ENCODE measurements at regions not wholly inside any gene's neighbourhood (a gene's known extent, or its start where the extent isn't known, plus 50 kb on each side); places are given as distances from the start of the nearest gene placed in this dataset.

DNA sequence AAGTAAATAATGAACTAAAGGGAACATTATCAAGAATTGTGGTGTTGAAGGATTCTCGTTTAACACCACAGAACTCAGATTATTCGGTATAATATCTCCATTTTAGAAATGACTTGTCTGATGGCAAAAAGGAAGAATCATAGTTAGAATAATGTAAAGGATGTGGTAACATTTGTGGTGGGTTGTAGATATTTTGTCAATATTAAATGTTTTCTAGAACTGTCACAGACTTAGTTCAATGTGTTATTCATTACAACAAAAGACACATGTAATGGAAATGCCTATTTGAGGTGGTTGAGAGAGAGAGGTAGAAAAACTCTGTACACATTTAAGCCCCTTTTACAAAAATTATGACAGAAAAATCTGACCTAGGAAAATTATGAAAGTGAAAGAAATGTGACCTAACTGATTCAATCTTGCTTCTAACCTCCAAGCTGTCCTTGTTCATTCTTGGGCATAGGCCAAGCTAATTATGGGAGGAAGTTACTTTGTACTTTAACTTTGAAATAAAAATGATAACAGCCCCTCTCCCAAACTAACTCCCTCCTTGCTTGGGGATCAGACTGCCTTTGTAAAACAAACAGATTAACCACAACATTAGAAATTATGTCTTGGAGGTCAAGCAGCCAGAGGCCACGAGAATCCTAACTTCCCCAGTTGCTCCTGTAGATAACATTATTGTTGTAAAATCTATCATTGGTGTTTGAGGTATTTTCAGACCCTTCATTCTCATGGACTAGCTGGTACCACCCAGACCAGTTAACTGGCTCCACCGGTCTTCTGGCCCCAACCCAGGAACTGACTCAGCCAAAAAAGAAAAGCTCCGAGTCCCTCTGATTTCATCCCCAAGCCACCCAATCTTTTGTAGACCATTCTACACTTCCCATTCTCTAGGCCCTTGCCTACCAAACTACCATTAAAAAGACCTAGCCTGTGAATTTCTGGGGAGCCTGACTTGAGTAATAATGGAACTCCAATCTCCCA is 1287.8 kb upstream of the CDH8 start:
- Histone ChIP-seq H3K27ac (ENCODE audit: low read length) (no peak overlapping the region), H3K4me1 (ENCODE audit: control insufficient read depth, insufficient read depth, low read length) (no peaks in the 10 kb centered on the region), H3K4me3 (ENCODE audit: low read depth in 2 of 2, low read length in 2 of 2) (no peak overlapping the region), H3K27me3 (ENCODE audit: control insufficient read depth, insufficient read depth, low read length) (no peaks in the 10 kb centered on the region), H3K36me3 (ENCODE audit: control insufficient read depth, insufficient read depth, low read length) (no peaks in the 10 kb centered on the region), H3K9me3 (ENCODE audit: control insufficient read depth, insufficient read depth, low read depth, low read length) (no peaks in the 10 kb centered on the region)
- CTCF ChIA-PET = no interaction called here
- in situ Hi-C loops (cut with HindIII; ENCODE audit: low pct_unique_long_range_greater_than_20kb, low sequenced_read_pairs) = no loop called here
- ATAC-seq (no peak), DNase-seq (ENCODE audit: low read depth, low spot score) (no peak)
- intact Hi-C loops (cut with micrococcal nuclease; ENCODE audit: unreplicated experiment) = no loop called here
- BruUV-seq (replicated peaks) = no TSS peak
- TF ChIP-seq REST (IDR thresholded peaks at IDR 0.05; ENCODE audit: insufficient read depth in 1 of 2, low read depth in 2 of 2, low read length in 1 of 2) = no peak
- no peak for TF ChIP-seq SIN3A (IDR thresholded peaks at IDR 0.05; ENCODE audit: borderline replicate concordance, insufficient read depth, low read depth, low read length)
- POLR2A ChIA-PET = no interaction called here

GRCh38 chr16:63323055-63323454 is 1286.8 kb upstream of the CDH8 start:
- ChIA-PET CTCF (no interaction called here), POLR2A (no interaction called here)
- in situ Hi-C loops (cut with HindIII; ENCODE audit: low pct_unique_long_range_greater_than_20kb, low sequenced_read_pairs) = no loop called here
- H3K4me1 ChIP-seq (ENCODE audit: control insufficient read depth, insufficient read depth, low read length) = no peaks in the 10 kb centered on the region
- intact Hi-C loops (cut with micrococcal nuclease; ENCODE audit: unreplicated experiment) = no loop called here
- TF ChIP-seq REST (IDR thresholded peaks at IDR 0.05; ENCODE audit: insufficient read depth in 1 of 2, low read depth in 2 of 2, low read length in 1 of 2) = no peak
- TF ChIP-seq, protein P1, sequence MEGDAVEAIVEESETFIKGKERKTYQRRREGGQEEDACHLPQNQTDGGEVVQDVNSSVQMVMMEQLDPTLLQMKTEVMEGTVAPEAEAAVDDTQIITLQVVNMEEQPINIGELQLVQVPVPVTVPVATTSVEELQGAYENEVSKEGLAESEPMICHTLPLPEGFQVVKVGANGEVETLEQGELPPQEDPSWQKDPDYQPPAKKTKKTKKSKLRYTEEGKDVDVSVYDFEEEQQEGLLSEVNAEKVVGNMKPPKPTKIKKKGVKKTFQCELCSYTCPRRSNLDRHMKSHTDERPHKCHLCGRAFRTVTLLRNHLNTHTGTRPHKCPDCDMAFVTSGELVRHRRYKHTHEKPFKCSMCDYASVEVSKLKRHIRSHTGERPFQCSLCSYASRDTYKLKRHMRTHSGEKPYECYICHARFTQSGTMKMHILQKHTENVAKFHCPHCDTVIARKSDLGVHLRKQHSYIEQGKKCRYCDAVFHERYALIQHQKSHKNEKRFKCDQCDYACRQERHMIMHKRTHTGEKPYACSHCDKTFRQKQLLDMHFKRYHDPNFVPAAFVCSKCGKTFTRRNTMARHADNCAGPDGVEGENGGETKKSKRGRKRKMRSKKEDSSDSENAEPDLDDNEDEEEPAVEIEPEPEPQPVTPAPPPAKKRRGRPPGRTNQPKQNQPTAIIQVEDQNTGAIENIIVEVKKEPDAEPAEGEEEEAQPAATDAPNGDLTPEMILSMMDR (IDR thresholded peaks at IDR 0.05) = no peak
- TF ChIP-seq SIN3A (IDR thresholded peaks at IDR 0.05; ENCODE audit: borderline replicate concordance, insufficient read depth, low read depth, low read length) = no peak
- TF ChIP-seq POLR2AphosphoS5 (IDR thresholded peaks at IDR 0.05; ENCODE audit: low read depth, low read length) = no peak
- no peak for TF ChIP-seq TCF7L2 (IDR thresholded peaks at IDR 0.05; ENCODE audit: low read depth, low read length)
- H3K9me3 ChIP-seq (ENCODE audit: control insufficient read depth, insufficient read depth, low read depth, low read length) = no peaks in the 10 kb centered on the region
- no TSS peak for BruUV-seq (replicated peaks)
- no peak overlapping the region for H3K4me3 ChIP-seq (ENCODE audit: low read depth in 2 of 2, low read length in 2 of 2)
- no peak overlapping the region for H3K27ac ChIP-seq (ENCODE audit: low read length)
- ATAC-seq (no peak), DNase-seq (ENCODE audit: low read depth, low spot score) (no peak)
- H3K36me3 ChIP-seq (ENCODE audit: control insufficient read depth, insufficient read depth, low read length) = no peaks in the 10 kb centered on the region
- H3K27me3 ChIP-seq (ENCODE audit: control insufficient read depth, insufficient read depth, low read length) = no peaks in the 10 kb centered on the region
